ENCODE measurements at regions not wholly inside any gene's neighbourhood (a gene's known extent, or its start where the extent isn't known, plus 50 kb on each side); places are given as distances from the start of the nearest gene placed in this dataset.
A peak's percentile ranks its signal among the peaks of the same experiment; 100 is the strongest.

DNA sequence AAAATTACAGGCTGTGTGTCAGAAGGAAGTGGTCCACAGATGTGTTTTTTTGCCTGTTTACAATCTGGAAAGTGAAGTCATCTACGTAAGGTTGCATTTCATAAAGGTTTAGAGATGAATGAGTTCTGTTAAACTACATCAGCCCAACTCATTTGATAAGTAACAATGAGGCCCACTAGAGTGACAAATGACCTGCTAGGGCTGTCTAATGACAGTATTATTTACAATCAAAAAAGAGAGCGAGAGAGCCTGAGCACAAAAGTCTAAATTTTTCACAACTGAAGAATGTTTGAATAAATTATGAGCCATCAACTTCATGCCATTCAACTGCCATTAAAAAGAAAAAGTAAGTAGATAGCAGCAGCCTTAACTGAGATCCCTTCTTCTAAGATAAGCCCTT lies 135.7 kb upstream of the TBL1XR1 start:
- Histone ChIP-seq H3K4me3 (no peak overlapping the region), H3K4me1 (peaks cover 33 to 46% of the 10 kb centered on the region in 2 donors), H3K36me3 (no peaks in the 10 kb centered on the region), H3K27ac (peak overlapping the region; percentile 69 to 73 (median 70)), H3K9me3 (no peaks in the 10 kb centered on the region), H3K27me3 (no peaks in the 10 kb centered on the region)
- ATAC-seq (no peak), DNase-seq (no peak)
- intact Hi-C loops (cut with DNase I; ENCODE audit: low total_unique reads) (no loop called here), in situ Hi-C loops (cut with MboI; ENCODE audit: low sequenced_read_pairs in 4 of 4) (no loop called here)
- TF ChIP-seq CTCF (IDR thresholded peaks at IDR 0.05 in 4 of 5, conservative IDR thresholded peaks at IDR 0.05 in 1 of 5) (no peak), POLR2A (IDR thresholded peaks at IDR 0.05) (no peak)

DNA sequence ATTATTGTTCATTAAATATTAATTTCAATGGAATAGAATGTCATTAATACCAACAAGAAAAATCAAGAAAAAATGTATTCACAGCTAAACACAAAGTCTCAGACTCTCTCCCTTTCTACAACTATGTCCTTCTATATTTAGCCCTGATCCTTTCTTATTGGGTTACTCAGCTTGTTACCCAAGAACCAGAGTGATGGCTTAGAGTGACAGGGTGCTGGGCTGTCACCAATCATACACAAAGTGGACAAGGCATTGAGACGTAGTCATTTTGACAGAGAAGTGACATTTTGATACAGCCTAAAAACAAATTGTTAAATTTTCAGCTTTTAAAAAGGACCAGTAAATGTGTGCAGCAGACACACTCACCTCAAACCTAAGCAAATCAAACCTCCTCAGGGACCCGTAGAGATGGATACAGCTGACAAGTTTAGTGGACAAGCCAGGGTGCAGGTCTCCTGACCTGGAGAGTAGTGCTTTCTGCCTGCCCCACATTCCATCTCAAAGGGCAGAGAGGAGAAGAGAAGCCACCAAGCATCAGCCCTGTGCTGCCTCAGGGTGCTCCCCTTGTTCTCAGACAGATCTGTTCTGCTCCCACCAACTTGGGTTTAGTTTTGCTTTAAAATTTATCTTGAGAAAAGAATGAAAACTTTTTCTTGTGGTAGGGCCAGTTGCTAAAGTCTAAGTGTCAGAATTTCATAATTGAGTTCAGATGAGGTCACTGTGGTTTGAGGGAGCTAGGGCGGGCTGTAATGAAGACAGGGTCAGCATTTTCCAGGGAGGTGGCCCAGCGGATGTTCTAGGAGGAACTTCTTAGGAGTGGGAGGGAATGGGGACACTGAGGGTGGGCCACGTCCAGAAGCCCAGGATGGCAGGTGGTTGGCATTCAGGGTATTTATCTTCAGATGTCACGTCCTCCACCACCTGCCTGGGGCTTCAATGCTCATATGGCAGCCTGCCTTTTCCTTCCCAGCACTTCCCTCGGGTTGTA lies 136.5 kb upstream of the TBL1XR1 start:
- peak; percentile 85 to 88 for ATAC-seq

GRCh38 chr3:177334803-177335202 lies 137.5 kb upstream of the TBL1XR1 start:
- no peaks in the 10 kb centered on the region for H3K36me3 ChIP-seq
- TF ChIP-seq CTCF (IDR thresholded peaks at IDR 0.05 in 4 of 5, conservative IDR thresholded peaks at IDR 0.05 in 1 of 5), result no peak
- TF ChIP-seq POLR2A (IDR thresholded peaks at IDR 0.05), result no peak
- DNase-seq (no peak), ATAC-seq (no peak)
- no peak overlapping the region for H3K4me3 ChIP-seq
- H3K27ac ChIP-seq, result peak overlapping the region in 1 of 4 donors; percentile 69
- no peaks in the 10 kb centered on the region for H3K27me3 ChIP-seq
- in situ Hi-C loops (cut with MboI; ENCODE audit: low sequenced_read_pairs in 4 of 4) (no loop called here), intact Hi-C loops (cut with DNase I; ENCODE audit: low total_unique reads) (loop anchor here (1.0 kb wide), 1 partner anchor 41 kb away; no protein-coding TSS in a partner anchor)
- H3K9me3 ChIP-seq, result no peaks in the 10 kb centered on the region
- peaks cover 33 to 46% of the 10 kb centered on the region in 2 donors for H3K4me1 ChIP-seq

More for the DNA sequence above, 136.5 kb upstream of the TBL1XR1 start:
- peaks cover 33 to 46% of the 10 kb centered on the region in 2 donors for H3K4me1 ChIP-seq
- H3K9me3 ChIP-seq, result no peaks in the 10 kb centered on the region
- in situ Hi-C loops (cut with MboI; ENCODE audit: low sequenced_read_pairs in 4 of 4), result no loop called here
- no peaks in the 10 kb centered on the region for H3K36me3 ChIP-seq
- TF ChIP-seq POLR2A (IDR thresholded peaks at IDR 0.05), result no peak
- TF ChIP-seq CTCF (IDR thresholded peaks at IDR 0.05 in 4 of 5, conservative IDR thresholded peaks at IDR 0.05 in 1 of 5), result no peak
- H3K4me3 ChIP-seq, result no peak overlapping the region
- peak; percentile 13 to 54 for DNase-seq
- intact Hi-C loops (cut with DNase I; ENCODE audit: low total_unique reads), result loop anchor here (1.0 kb wide), 1 partner anchor 40 kb away; no protein-coding TSS in a partner anchor
- peak overlapping the region; percentile 69 to 73 (median 70) for H3K27ac ChIP-seq
- no peaks in the 10 kb centered on the region for H3K27me3 ChIP-seq

GRCh38 chr3:177335728-177336127 lies 138.4 kb upstream of the TBL1XR1 start:
- no peak overlapping the region for H3K4me3 ChIP-seq
- no peaks in the 10 kb centered on the region for H3K36me3 ChIP-seq
- in situ Hi-C loops (cut with MboI; ENCODE audit: low sequenced_read_pairs in 4 of 4) (no loop called here), intact Hi-C loops (cut with DNase I; ENCODE audit: low total_unique reads) (no loop called here)
- ATAC-seq, result peak; percentile 82 to 87
- H3K27me3 ChIP-seq, result no peaks in the 10 kb centered on the region
- peak overlapping the region in 3 of 4 donors; percentile 11 to 32 (median 23) for H3K27ac ChIP-seq
- TF ChIP-seq CTCF (IDR thresholded peaks at IDR 0.05 in 4 of 5, conservative IDR thresholded peaks at IDR 0.05 in 1 of 5) (no peak), POLR2A (IDR thresholded peaks at IDR 0.05) (no peak)
- DNase-seq, result peak; percentile 40 to 41
- H3K9me3 ChIP-seq, result no peaks in the 10 kb centered on the region
- H3K4me1 ChIP-seq, result peaks cover 31 to 39% of the 10 kb centered on the region in 2 donors
